WERI-Rb-1 (cell line): ENCODE measurements at regions not wholly inside any gene's neighbourhood (a gene's known extent, or its start where the extent isn't known, plus 50 kb on each side); places are given as distances from the start of the nearest gene placed in this dataset.
"Not testable (repeated sequence)": the region's sequence is repeated elsewhere in the genome, so short reads cannot be mapped to it uniquely, and the experiment has no call there.

Experiments used
- DNase-seq: peaks from one replicate; pipeline ENCODE4 v3.0.0-alpha.2; 2020
- H3K27ac ChIP-seq: fragments of 250-450 bp; sonication (Bioruptor Pico); 2 replicates; pipeline ENCODE4 v1.5.1; 2020; ENCODE audit warnings: mild to moderate bottlenecking, moderate library complexity
- H3K27me3 ChIP-seq: fragments of 250-450 bp; sonication (Bioruptor Pico); 2 replicates; pipeline ENCODE4 v1.5.1; 2021; ENCODE audit warnings: mild to moderate bottlenecking, low read depth, moderate library complexity; ENCODE audit not compliant: insufficient read depth, severe bottlenecking
- H3K36me3 ChIP-seq: fragments of 250-450 bp; sonication (Bioruptor Pico); 2 replicates; pipeline ENCODE4 v1.5.1; 2020; ENCODE audit warnings: mild to moderate bottlenecking, moderate library complexity
- H3K4me3 ChIP-seq: 2 replicates; pipeline ENCODE4 v1.5.1; 2011; ENCODE audit warnings: low read depth, mild to moderate bottlenecking, control low read depth, low read length
- H3K9me3 ChIP-seq: fragments of 250-450 bp; sonication (Bioruptor Pico); 2 replicates; pipeline ENCODE4 v1.5.1; 2021; ENCODE audit warnings: mild to moderate bottlenecking, moderate library complexity; ENCODE audit not compliant: severe bottlenecking
- CTCF ChIP-seq: IDR thresholded peaks from 2 replicates; pipeline ENCODE4 v1.5.1; 2011; ENCODE audit warnings: low read depth, mild to moderate bottlenecking, control low read depth, inconsistent platforms, low read length

- Histone ChIP-seq H3K4me3 (no peak overlapping the region), H3K27ac (no peak overlapping the region), H3K9me3 (no peaks in the 10 kb centered on the region), H3K36me3 (no peaks in the 10 kb centered on the region), H3K27me3 (peaks cover 18% of the 10 kb centered on the region)
- no peak for TF ChIP-seq CTCF
- DNase-seq: no peak
Measured at GRCh38 chr9:21624675-21625644, 142.8 kb upstream of the IFNE start.

DNA sequence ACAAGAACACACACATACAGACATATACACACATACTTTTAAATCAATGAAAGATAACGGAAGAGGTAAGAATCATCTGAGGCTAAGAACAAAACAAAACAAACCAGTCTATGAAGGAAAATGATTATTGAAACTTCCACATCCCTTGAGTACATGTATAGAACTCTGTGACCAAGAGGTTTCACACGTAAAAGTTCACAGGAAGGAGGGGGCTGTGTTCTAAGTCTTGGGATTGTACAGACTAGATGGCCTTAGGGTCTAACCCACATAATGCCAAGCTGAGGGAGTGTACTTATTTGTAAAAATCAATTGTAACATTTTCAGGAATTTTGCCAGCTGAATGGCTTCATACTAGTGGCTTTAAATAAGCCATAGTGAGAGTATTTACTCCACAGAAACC, 144.4 kb upstream of the IFNE start:
- no peaks in the 10 kb centered on the region for H3K36me3 ChIP-seq
- no peak overlapping the region for H3K4me3 ChIP-seq
- H3K27ac ChIP-seq: no peak overlapping the region
- no peak for DNase-seq
- H3K27me3 ChIP-seq: peaks cover 24% of the 10 kb centered on the region
- TF ChIP-seq CTCF: no peak
- H3K9me3 ChIP-seq: no peaks in the 10 kb centered on the region

DNA sequence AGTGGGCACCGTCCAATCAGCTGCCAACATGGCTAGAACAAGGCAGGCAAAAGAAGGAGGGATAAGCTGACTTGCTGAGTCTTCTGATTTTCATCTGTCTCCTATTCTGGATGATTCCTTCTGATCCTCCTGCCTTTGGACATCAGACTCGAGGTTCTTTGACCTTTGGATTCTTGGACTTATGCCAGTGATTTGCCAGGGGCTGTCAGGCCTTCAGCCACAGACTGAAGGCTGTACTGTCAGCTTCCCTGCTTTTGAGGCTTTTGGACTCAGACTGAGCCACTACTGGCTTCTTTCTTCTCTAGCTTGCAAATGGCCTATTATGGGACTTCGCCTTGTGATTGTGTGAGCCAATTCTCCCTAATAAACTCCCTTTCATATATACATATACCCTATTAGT, 146.8 kb upstream of the IFNE start:
- H3K9me3 ChIP-seq, H3K27ac ChIP-seq, H3K36me3 ChIP-seq, DNase-seq, H3K4me3 ChIP-seq: not testable (repeated sequence)
- peaks cover 17% of the 10 kb centered on the region for H3K27me3 ChIP-seq

DNA sequence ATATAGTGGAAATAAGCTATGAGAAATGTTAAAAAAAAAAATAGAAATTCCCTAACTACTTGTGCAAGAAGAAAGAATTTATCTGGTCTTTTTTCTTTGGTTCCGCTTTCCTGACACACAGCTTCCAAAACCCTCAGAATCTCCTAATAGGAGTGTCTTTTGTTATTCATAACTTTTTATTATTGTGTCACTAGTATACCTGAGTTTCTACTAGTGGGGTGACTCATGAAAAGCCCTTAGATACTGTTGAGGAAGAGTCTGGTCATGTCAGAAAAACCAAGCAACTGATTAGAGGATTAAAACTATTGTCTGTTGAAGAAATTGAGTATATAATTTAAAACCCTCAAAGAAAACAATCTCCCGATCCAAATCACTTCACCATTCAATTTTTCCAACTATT, 152.8 kb upstream of the IFNE start:
- no peak for TF ChIP-seq CTCF

GRCh38 chr9:21638104-21638503, 156.0 kb upstream of the IFNE start:
- peaks cover 19% of the 10 kb centered on the region for H3K27me3 ChIP-seq
- H3K4me3 ChIP-seq: no peak overlapping the region
- H3K27ac ChIP-seq: no peak overlapping the region
- no peak for DNase-seq
- TF ChIP-seq CTCF: no peak
- H3K9me3 ChIP-seq: no peaks in the 10 kb centered on the region
- H3K36me3 ChIP-seq: no peaks in the 10 kb centered on the region

More for the DNA sequence above, 152.8 kb upstream of the IFNE start:
- H3K27ac ChIP-seq: no peak overlapping the region
- H3K9me3 ChIP-seq: no peaks in the 10 kb centered on the region
- H3K36me3 ChIP-seq: no peaks in the 10 kb centered on the region
- no peak overlapping the region for H3K4me3 ChIP-seq
- no peak for DNase-seq
- H3K27me3 ChIP-seq: peaks cover 25% of the 10 kb centered on the region

DNA sequence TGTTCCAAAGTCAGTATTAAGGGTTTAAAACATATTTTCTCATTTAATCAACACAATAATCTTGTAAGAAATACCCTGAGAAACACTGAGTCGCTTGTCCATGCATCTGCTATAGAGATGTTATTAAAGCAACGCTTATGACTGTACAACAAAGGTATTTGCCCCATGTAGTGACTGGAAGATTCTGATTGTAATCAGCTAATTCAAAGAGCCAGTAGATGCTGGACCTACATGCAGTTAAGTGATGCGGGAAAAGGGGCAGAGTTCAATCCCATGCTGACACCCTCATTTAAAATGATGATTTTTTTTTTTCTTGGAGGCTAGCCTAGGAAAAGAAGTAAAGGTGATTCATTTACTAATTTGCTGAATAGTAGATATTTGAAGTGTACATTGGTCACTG, 149.3 kb upstream of the MTAP start:
- TF ChIP-seq CTCF: no peak
- DNase-seq: no peak
- Histone ChIP-seq H3K4me3 (no peak overlapping the region), H3K36me3 (no peaks in the 10 kb centered on the region), H3K27ac (no peak overlapping the region), H3K27me3 (peaks cover 23% of the 10 kb centered on the region), H3K9me3 (no peaks in the 10 kb centered on the region)
